ENCODE measurements at regions not wholly inside any gene's neighbourhood (a gene's known extent, or its start where the extent isn't known, plus 50 kb on each side); places are given as distances from the start of the nearest gene placed in this dataset.

- no peak overlapping the region for H3K4me3 ChIP-seq (ENCODE audit: low read depth, low read length)
- TF ChIP-seq CTCF (IDR thresholded peaks at IDR 0.05; ENCODE audit: low read depth, low read length), result no peak
- TF ChIP-seq MAX (IDR thresholded peaks at IDR 0.05; ENCODE audit: low read depth, low read length), result no peak
- no peak for TF ChIP-seq MYC (IDR thresholded peaks at IDR 0.05; ENCODE audit: low read depth, low read length)
- TF ChIP-seq POLR2A (IDR thresholded peaks at IDR 0.05; ENCODE audit: extremely low read depth, insufficient read length), result no peak
- DNase-seq (ENCODE audit: low read depth), result no peak
Measured at GRCh38 chr18:6498289-6498856, 83.7 kb upstream of the L3MBTL4 start.

- H3K4me3 ChIP-seq (ENCODE audit: low read depth, low read length), result no peak overlapping the region
- DNase-seq (ENCODE audit: low read depth), result no peak
- TF ChIP-seq CTCF (IDR thresholded peaks at IDR 0.05; ENCODE audit: low read depth, low read length), result no peak
Measured at GRCh38 chr18:6504605-6505497, 90.1 kb upstream of the L3MBTL4 start.

GRCh38 chr18:6505498-6505875 is 90.8 kb upstream of the L3MBTL4 start:
- TF ChIP-seq MAX (IDR thresholded peaks at IDR 0.05; ENCODE audit: low read depth, low read length) (no peak), MYC (IDR thresholded peaks at IDR 0.05; ENCODE audit: low read depth, low read length) (no peak), CTCF (IDR thresholded peaks at IDR 0.05; ENCODE audit: low read depth, low read length) (no peak), POLR2A (IDR thresholded peaks at IDR 0.05; ENCODE audit: extremely low read depth, insufficient read length) (no peak)
- DNase-seq (ENCODE audit: low read depth), result no peak
- no peak overlapping the region for H3K4me3 ChIP-seq (ENCODE audit: low read depth, low read length)

GRCh38 chr18:6509417-6509816 is 94.7 kb upstream of the L3MBTL4 start:
- no peak overlapping the region for H3K4me3 ChIP-seq (ENCODE audit: low read depth, low read length)
- DNase-seq (ENCODE audit: low read depth), result no peak
- no peak for TF ChIP-seq POLR2A (IDR thresholded peaks at IDR 0.05; ENCODE audit: extremely low read depth, insufficient read length)
- no peak for TF ChIP-seq MAX (IDR thresholded peaks at IDR 0.05; ENCODE audit: low read depth, low read length)
- TF ChIP-seq CTCF (IDR thresholded peaks at IDR 0.05; ENCODE audit: low read depth, low read length), result no peak

GRCh38 chr18:6509832-6510231 is 95.1 kb upstream of the L3MBTL4 start:
- no peak overlapping the region for H3K4me3 ChIP-seq (ENCODE audit: low read depth, low read length)
- no peak for TF ChIP-seq POLR2A (IDR thresholded peaks at IDR 0.05; ENCODE audit: extremely low read depth, insufficient read length)
- TF ChIP-seq MYC (IDR thresholded peaks at IDR 0.05; ENCODE audit: low read depth, low read length), result no peak
- no peak for TF ChIP-seq MAX (IDR thresholded peaks at IDR 0.05; ENCODE audit: low read depth, low read length)
- TF ChIP-seq CTCF (IDR thresholded peaks at IDR 0.05; ENCODE audit: low read depth, low read length), result no peak
- DNase-seq (ENCODE audit: low read depth), result no peak
